AG09319 (cell line): ENCODE measurements at regions not wholly inside any gene's neighbourhood (a gene's known extent, or its start where the extent isn't known, plus 50 kb on each side); places are given as distances from the start of the nearest gene placed in this dataset.
A peak's percentile ranks its signal among the peaks of the same experiment; 100 is the strongest.

Experiments
- DNase-seq: peaks from one replicate; pipeline ENCODE4 v3.0.0-alpha.2; 2010; ENCODE audit warnings: low read depth; ENCODE audit errors: extremely low read depth
- TF ChIP-seq, protein P1 (sequence below): IDR thresholded peaks from 2 replicates; pipeline ENCODE4 v1.5.1; 2011; ENCODE audit warnings: low read depth, mild to moderate bottlenecking, inconsistent platforms, low read length, moderate library complexity

DNA sequence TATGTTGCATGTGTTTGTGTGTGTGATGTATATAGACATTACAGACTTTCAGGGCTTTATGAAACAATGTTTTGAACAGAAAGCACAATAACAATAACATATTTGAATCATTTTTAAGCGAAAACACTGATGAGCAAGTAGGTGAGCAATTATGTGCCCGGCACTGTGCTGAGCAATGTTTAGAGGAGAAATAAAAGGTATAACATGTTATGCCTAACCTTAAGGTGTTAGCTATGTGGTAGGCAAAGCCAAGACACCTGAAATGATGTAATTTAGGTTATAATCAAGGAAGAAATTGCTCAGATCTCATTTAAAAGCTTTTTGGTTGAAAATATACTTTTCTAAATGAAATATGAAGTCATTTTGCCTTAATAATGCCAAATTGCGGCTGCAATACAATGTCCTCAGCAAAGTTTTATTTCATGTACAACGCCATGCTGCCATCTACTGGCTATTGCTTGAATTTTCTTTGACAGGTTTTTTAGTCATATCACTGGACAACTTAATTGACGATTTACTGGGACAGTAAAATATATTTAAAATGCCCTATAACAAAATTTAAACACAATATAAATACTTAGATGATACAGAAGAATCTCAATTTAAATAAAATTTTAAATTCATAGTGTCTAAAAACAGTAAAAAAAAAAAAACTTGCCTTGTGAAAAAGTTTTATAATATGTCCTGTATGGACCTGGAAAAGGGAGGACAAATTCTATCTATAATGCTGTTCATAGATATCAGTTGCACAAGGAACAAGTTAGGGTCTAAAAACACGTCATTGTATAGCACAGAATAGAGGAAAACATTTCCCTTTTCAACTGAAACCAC lies 131.1 kb upstream of the CDK1 start:
- DNase-seq = peak; percentile 19

GRCh38 chr10:60645980-60646379 lies 132.3 kb upstream of the CDK1 start:
- no peak for DNase-seq

More for the DNA sequence above, 131.1 kb upstream of the CDK1 start:
- TF ChIP-seq, protein P1, sequence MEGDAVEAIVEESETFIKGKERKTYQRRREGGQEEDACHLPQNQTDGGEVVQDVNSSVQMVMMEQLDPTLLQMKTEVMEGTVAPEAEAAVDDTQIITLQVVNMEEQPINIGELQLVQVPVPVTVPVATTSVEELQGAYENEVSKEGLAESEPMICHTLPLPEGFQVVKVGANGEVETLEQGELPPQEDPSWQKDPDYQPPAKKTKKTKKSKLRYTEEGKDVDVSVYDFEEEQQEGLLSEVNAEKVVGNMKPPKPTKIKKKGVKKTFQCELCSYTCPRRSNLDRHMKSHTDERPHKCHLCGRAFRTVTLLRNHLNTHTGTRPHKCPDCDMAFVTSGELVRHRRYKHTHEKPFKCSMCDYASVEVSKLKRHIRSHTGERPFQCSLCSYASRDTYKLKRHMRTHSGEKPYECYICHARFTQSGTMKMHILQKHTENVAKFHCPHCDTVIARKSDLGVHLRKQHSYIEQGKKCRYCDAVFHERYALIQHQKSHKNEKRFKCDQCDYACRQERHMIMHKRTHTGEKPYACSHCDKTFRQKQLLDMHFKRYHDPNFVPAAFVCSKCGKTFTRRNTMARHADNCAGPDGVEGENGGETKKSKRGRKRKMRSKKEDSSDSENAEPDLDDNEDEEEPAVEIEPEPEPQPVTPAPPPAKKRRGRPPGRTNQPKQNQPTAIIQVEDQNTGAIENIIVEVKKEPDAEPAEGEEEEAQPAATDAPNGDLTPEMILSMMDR = peak; percentile 62

GRCh38 chr10:60644436-60645130 lies 133.7 kb upstream of the CDK1 start:
- TF ChIP-seq, protein P1 = no peak
- DNase-seq = no peak

More at GRCh38 chr10:60645980-60646379, 132.3 kb upstream of the CDK1 start:
- TF ChIP-seq, protein P1 = no peak

- TF ChIP-seq, protein P1 = no peak
- no peak for DNase-seq
Measured at GRCh38 chr10:60643874-60644273, 134.4 kb upstream of the CDK1 start.

DNA sequence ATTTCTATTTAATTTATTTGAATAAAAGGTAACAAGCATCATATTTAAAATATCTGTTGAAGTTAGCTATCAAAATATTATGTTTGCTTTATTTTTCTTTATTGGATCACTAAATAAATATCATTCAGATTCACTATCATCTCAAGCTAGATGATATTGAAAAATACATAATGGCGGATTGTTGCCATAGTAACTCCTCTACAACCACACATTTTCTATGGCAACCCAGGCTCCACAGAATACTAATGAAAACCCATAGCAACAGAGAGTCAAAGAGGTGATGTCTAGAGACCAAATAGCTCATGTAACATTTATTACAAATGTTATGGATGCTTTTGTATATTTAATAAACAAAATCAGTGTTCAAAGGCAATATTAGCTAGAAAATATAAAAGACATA lies 148.9 kb upstream of the CDK1 start:
- TF ChIP-seq, protein P1 = no peak
- DNase-seq = no peak

DNA sequence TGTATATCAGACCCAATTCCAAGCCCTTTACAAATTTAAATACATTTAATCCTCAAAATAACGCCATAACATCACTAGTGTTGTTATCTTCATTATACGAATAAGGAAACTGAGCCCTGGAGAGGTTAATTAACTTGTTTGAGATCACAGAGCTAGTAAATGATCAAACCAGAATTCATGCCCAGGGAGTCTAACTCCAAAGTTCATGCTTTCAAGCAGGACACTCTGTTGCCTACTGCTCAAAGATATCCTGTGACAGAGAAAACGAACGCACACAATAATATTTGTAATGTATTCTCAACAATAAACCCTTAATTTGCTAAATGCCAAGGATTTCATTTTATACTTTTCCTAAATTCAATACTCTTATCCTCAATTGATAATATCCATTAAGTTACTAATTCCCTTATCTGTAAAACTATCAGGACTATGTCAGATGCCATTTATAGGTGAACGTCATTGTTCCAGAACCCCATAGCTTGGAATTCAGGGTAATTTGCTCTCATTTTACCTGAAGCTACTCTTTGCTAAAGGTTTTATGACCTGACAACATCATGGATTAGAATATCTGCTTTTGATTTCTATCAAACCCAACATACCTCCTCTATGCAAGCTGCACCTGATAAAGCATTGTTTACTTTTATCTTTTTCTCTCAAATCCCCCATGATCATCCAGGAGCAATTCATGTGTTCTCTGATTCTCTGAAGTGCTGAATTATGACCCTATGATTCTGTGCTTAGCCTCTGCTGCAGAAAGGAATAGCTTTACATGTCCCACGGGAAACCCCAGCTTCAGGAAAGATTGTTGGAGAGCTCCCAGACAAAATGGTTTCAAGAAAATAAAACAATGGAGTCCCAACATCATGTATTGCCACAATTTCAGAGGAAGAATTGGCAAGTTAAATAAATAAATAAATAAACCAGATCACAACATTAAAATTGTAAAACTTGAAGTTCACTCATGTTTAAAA lies 150.2 kb upstream of the CDK1 start:
- TF ChIP-seq, protein P1 = no peak
- DNase-seq = no peak
